ENCODE measurements at regions not wholly inside any gene's neighbourhood (a gene's known extent, or its start where the extent isn't known, plus 50 kb on each side); places are given as distances from the start of the nearest gene placed in this dataset.

GRCh38 chr15:85298941-85299340 is 81.5 kb upstream of the AKAP13 start:
- H3K79me2 ChIP-seq (ENCODE audit: low read length): no peaks in the 10 kb centered on the region
- no peaks in the 10 kb centered on the region for H3K9me3 ChIP-seq (replicated peaks; ENCODE audit: insufficient read depth, low read length)
- H3K36me3 ChIP-seq (replicated peaks; ENCODE audit: insufficient read depth, low read length): no peaks in the 10 kb centered on the region

GRCh38 chr15:85302271-85302670 is 78.1 kb upstream of the AKAP13 start:
- Histone ChIP-seq H3K9ac (ENCODE audit: low read length) (no peak overlapping the region), H4K20me1 (ENCODE audit: insufficient read depth, low read length) (no peaks in the 10 kb centered on the region)
- no peak for DNase-seq

More at GRCh38 chr15:85298941-85299340, 81.5 kb upstream of the AKAP13 start:
- Histone ChIP-seq H4K20me1 (ENCODE audit: insufficient read depth, low read length) (no peaks in the 10 kb centered on the region), H3K9me2 (replicated peaks; ENCODE audit: insufficient read depth, low read length) (no peaks in the 10 kb centered on the region), H3K9ac (ENCODE audit: low read length) (no peak overlapping the region), H2AFZ (ENCODE audit: low read length) (no peak overlapping the region), H3K4me2 (ENCODE audit: low read depth, low read length) (no peak overlapping the region), H3K27me3 (replicated peaks; ENCODE audit: insufficient read depth, low read length) (no peaks in the 10 kb centered on the region), H3K4me3 (ENCODE audit: low read length) (no peak overlapping the region), H3K4me1 (ENCODE audit: low read length) (no peaks in the 10 kb centered on the region), H3F3A (ENCODE audit: insufficient read depth, low read length) (no peaks in the 10 kb centered on the region), H3K27ac (ENCODE audit: low read length) (no peak overlapping the region)
- DNase-seq: no peak
- TF ChIP-seq EZH2phosphoT487 (IDR thresholded peaks at IDR 0.05; ENCODE audit: low read length): no peak
- TF ChIP-seq EZH2 (optimal IDR thresholded peaks at IDR 0.05; ENCODE audit: low read depth, low read length): no peak
- TF ChIP-seq, protein P1, sequence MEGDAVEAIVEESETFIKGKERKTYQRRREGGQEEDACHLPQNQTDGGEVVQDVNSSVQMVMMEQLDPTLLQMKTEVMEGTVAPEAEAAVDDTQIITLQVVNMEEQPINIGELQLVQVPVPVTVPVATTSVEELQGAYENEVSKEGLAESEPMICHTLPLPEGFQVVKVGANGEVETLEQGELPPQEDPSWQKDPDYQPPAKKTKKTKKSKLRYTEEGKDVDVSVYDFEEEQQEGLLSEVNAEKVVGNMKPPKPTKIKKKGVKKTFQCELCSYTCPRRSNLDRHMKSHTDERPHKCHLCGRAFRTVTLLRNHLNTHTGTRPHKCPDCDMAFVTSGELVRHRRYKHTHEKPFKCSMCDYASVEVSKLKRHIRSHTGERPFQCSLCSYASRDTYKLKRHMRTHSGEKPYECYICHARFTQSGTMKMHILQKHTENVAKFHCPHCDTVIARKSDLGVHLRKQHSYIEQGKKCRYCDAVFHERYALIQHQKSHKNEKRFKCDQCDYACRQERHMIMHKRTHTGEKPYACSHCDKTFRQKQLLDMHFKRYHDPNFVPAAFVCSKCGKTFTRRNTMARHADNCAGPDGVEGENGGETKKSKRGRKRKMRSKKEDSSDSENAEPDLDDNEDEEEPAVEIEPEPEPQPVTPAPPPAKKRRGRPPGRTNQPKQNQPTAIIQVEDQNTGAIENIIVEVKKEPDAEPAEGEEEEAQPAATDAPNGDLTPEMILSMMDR (IDR thresholded peaks at IDR 0.05; ENCODE audit: low read length): no peak

GRCh38 chr15:85305050-85305449 is 75.4 kb upstream of the AKAP13 start:
- Histone ChIP-seq H3K9ac (ENCODE audit: low read length) (no peak overlapping the region), H3K27ac (ENCODE audit: low read length) (no peak overlapping the region), H3K27me3 (replicated peaks; ENCODE audit: insufficient read depth, low read length) (no peaks in the 10 kb centered on the region), H3K4me2 (ENCODE audit: low read depth, low read length) (no peak overlapping the region), H3K9me3 (replicated peaks; ENCODE audit: insufficient read depth, low read length) (no peaks in the 10 kb centered on the region), H3F3A (ENCODE audit: insufficient read depth, low read length) (no peaks in the 10 kb centered on the region), H2AFZ (ENCODE audit: low read length) (no peak overlapping the region), H3K36me3 (replicated peaks; ENCODE audit: insufficient read depth, low read length) (no peaks in the 10 kb centered on the region), H3K79me2 (ENCODE audit: low read length) (no peaks in the 10 kb centered on the region), H3K4me3 (ENCODE audit: low read length) (no peak overlapping the region), H4K20me1 (ENCODE audit: insufficient read depth, low read length) (no peaks in the 10 kb centered on the region), H3K9me2 (replicated peaks; ENCODE audit: insufficient read depth, low read length) (no peaks in the 10 kb centered on the region), H3K4me1 (ENCODE audit: low read length) (no peaks in the 10 kb centered on the region)
- TF ChIP-seq EZH2 (optimal IDR thresholded peaks at IDR 0.05; ENCODE audit: low read depth, low read length) (no peak), EZH2phosphoT487 (IDR thresholded peaks at IDR 0.05; ENCODE audit: low read length) (no peak)
- TF ChIP-seq, protein P1 (IDR thresholded peaks at IDR 0.05; ENCODE audit: low read length): no peak
- DNase-seq: no peak

More at GRCh38 chr15:85302271-85302670, 78.1 kb upstream of the AKAP13 start:
- Histone ChIP-seq H2AFZ (ENCODE audit: low read length) (no peak overlapping the region), H3K4me1 (ENCODE audit: low read length) (no peaks in the 10 kb centered on the region), H3K4me2 (ENCODE audit: low read depth, low read length) (no peak overlapping the region), H3K79me2 (ENCODE audit: low read length) (no peaks in the 10 kb centered on the region), H3K36me3 (replicated peaks; ENCODE audit: insufficient read depth, low read length) (no peaks in the 10 kb centered on the region), H3K4me3 (ENCODE audit: low read length) (no peak overlapping the region), H3K27ac (ENCODE audit: low read length) (no peak overlapping the region), H3K9me3 (replicated peaks; ENCODE audit: insufficient read depth, low read length) (no peaks in the 10 kb centered on the region), H3F3A (ENCODE audit: insufficient read depth, low read length) (no peaks in the 10 kb centered on the region), H3K27me3 (replicated peaks; ENCODE audit: insufficient read depth, low read length) (no peaks in the 10 kb centered on the region), H3K9me2 (replicated peaks; ENCODE audit: insufficient read depth, low read length) (no peaks in the 10 kb centered on the region)
- TF ChIP-seq EZH2 (optimal IDR thresholded peaks at IDR 0.05; ENCODE audit: low read depth, low read length) (no peak), EZH2phosphoT487 (IDR thresholded peaks at IDR 0.05; ENCODE audit: low read length) (no peak)
- TF ChIP-seq, protein P1 (IDR thresholded peaks at IDR 0.05; ENCODE audit: low read length): no peak
